Effector memory CD4-positive, alpha-beta T cell (primary cell): ENCODE measurements at regions not wholly inside any gene's neighbourhood (a gene's known extent, or its start where the extent isn't known, plus 50 kb on each side); places are given as distances from the start of the nearest gene placed in this dataset.

Source experiments
- DNase-seq, 3 donors: peaks; one replicate each; pipeline ENCODE4 v3.0.0-alpha.2; 2020
- H3K27ac ChIP-seq: 2 replicates; pipeline ENCODE4 v1.7.0; 2013; ENCODE audit warnings: mild to moderate bottlenecking, low read length, moderate library complexity; ENCODE audit not compliant: insufficient read depth, poor library complexity, severe bottlenecking
- H3K27me3 ChIP-seq: replicated peaks from 2 replicates; pipeline ENCODE4 v1.7.0; 2013; ENCODE audit warnings: mild to moderate bottlenecking, low read length; ENCODE audit not compliant: insufficient read depth, control insufficient read depth, poor library complexity, severe bottlenecking
- H3K36me3 ChIP-seq: 2 replicates; pipeline ENCODE4 v1.7.0; 2013; ENCODE audit warnings: mild to moderate bottlenecking, low read length, moderate library complexity; ENCODE audit not compliant: control insufficient read depth, insufficient read depth
- H3K4me1 ChIP-seq: 2 replicates; pipeline ENCODE4 v1.7.0; 2013; ENCODE audit warnings: low read length, mild to moderate bottlenecking; ENCODE audit not compliant: control insufficient read depth, insufficient read depth, poor library complexity, severe bottlenecking
- H3K4me3 ChIP-seq: 2 replicates; pipeline ENCODE4 v1.7.0; 2013; ENCODE audit warnings: low read length, low read depth, mild to moderate bottlenecking; ENCODE audit not compliant: insufficient read depth, poor library complexity, severe bottlenecking
- H3K9me3 ChIP-seq: 2 replicates; pipeline ENCODE4 v1.7.0; 2013; ENCODE audit warnings: mild to moderate bottlenecking, low read length, moderate library complexity; ENCODE audit not compliant: control insufficient read depth

GRCh38 chr10:123536176-123536845, 129.8 kb upstream of the GPR26 start:
- H3K4me1 ChIP-seq: no peaks in the 10 kb centered on the region
- H3K9me3 ChIP-seq: no peaks in the 10 kb centered on the region
- DNase-seq: no peak
- H3K36me3 ChIP-seq: no peaks in the 10 kb centered on the region
- no peak overlapping the region for H3K27ac ChIP-seq
- no peaks in the 10 kb centered on the region for H3K27me3 ChIP-seq
- H3K4me3 ChIP-seq: no peak overlapping the region

GRCh38 chr10:123537188-123537961, 128.8 kb upstream of the GPR26 start:
- no peaks in the 10 kb centered on the region for H3K27me3 ChIP-seq
- H3K4me1 ChIP-seq: no peaks in the 10 kb centered on the region
- no peak for DNase-seq
- H3K9me3 ChIP-seq: no peaks in the 10 kb centered on the region
- H3K27ac ChIP-seq: no peak overlapping the region
- no peaks in the 10 kb centered on the region for H3K36me3 ChIP-seq
- H3K4me3 ChIP-seq: no peak overlapping the region

GRCh38 chr10:123538401-123539320, 127.5 kb upstream of the GPR26 start:
- Histone ChIP-seq H3K36me3 (no peaks in the 10 kb centered on the region), H3K27ac (no peak overlapping the region), H3K4me3 (no peak overlapping the region), H3K9me3 (no peaks in the 10 kb centered on the region), H3K27me3 (no peaks in the 10 kb centered on the region), H3K4me1 (no peaks in the 10 kb centered on the region)
- DNase-seq: no peak

GRCh38 chr10:123544986-123545385, 121.2 kb upstream of the GPR26 start:
- Histone ChIP-seq H3K27ac (no peak overlapping the region), H3K27me3 (no peaks in the 10 kb centered on the region), H3K9me3 (no peaks in the 10 kb centered on the region), H3K36me3 (no peaks in the 10 kb centered on the region), H3K4me1 (no peaks in the 10 kb centered on the region), H3K4me3 (no peak overlapping the region)
- DNase-seq: no peak

GRCh38 chr10:123548770-123549169, 117.4 kb upstream of the GPR26 start:
- Histone ChIP-seq H3K27me3 (no peaks in the 10 kb centered on the region), H3K27ac (no peak overlapping the region), H3K36me3 (no peaks in the 10 kb centered on the region), H3K4me1 (no peaks in the 10 kb centered on the region), H3K9me3 (no peaks in the 10 kb centered on the region), H3K4me3 (no peak overlapping the region)
- no peak for DNase-seq

GRCh38 chr10:123549761-123550454, 116.2 kb upstream of the GPR26 start:
- DNase-seq: no peak
- Histone ChIP-seq H3K4me1 (no peaks in the 10 kb centered on the region), H3K9me3 (no peaks in the 10 kb centered on the region), H3K27ac (no peak overlapping the region), H3K27me3 (no peaks in the 10 kb centered on the region), H3K36me3 (no peaks in the 10 kb centered on the region), H3K4me3 (no peak overlapping the region)

GRCh38 chr10:123550675-123551096, 115.5 kb upstream of the GPR26 start:
- no peaks in the 10 kb centered on the region for H3K9me3 ChIP-seq
- no peak overlapping the region for H3K27ac ChIP-seq
- H3K4me3 ChIP-seq: no peak overlapping the region
- no peaks in the 10 kb centered on the region for H3K4me1 ChIP-seq
- no peaks in the 10 kb centered on the region for H3K36me3 ChIP-seq
- H3K27me3 ChIP-seq: no peaks in the 10 kb centered on the region
- DNase-seq: no peak

GRCh38 chr10:123551259-123551658, 114.9 kb upstream of the GPR26 start:
- Histone ChIP-seq H3K9me3 (no peaks in the 10 kb centered on the region), H3K4me3 (no peak overlapping the region), H3K36me3 (no peaks in the 10 kb centered on the region), H3K27ac (no peak overlapping the region), H3K4me1 (no peaks in the 10 kb centered on the region), H3K27me3 (no peaks in the 10 kb centered on the region)
- DNase-seq: no peak

GRCh38 chr10:123552760-123553554, 113.2 kb upstream of the GPR26 start:
- no peak for DNase-seq
- Histone ChIP-seq H3K27me3 (no peaks in the 10 kb centered on the region), H3K4me3 (no peak overlapping the region), H3K27ac (no peak overlapping the region), H3K36me3 (no peaks in the 10 kb centered on the region), H3K9me3 (no peaks in the 10 kb centered on the region), H3K4me1 (no peaks in the 10 kb centered on the region)
